HG02678 (cell line): ENCODE measurements at regions not wholly inside any gene's neighbourhood (a gene's known extent, or its start where the extent isn't known, plus 50 kb on each side); places are given as distances from the start of the nearest gene placed in this dataset.

Source experiments
- ATAC-seq: cut with Tn5 transposase; IDR thresholded peaks from one replicate; pipeline ENCODE4 v1.9.1; 2021; ENCODE audit warnings: mild to moderate bottlenecking, moderate library complexity; ENCODE audit not compliant: unreplicated experiment

DNA sequence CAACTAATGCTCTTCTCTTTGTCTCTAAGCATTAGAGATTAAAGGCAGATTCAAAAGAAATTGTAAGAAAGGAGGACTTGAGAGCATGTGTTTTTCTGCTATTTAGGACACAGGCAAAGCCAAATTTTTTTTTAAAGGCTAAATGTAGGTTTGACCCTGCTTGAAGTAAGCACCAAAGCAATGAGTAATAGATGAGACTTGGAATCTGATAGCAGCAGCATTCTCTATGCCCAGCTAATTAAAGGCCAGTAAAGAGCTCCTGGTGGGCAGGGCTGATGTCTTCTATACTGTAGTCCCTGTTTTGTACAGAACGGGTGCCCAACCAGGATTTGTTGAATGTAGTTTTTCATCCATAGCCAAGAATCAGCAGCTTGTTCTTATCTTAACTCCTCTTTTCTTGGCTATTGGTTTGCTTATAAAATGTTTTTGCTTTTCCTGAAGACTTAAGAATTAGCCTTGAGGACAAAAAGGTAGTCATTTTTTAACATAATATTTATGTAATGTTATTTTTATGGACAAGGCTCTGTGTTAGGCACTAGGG is 179.6 kb downstream of the LMO4 start:
- ATAC-seq, result no peak

- no peak for ATAC-seq
Measured at GRCh38 chr1:87510540-87510939, 181.9 kb downstream of the LMO4 start.

DNA sequence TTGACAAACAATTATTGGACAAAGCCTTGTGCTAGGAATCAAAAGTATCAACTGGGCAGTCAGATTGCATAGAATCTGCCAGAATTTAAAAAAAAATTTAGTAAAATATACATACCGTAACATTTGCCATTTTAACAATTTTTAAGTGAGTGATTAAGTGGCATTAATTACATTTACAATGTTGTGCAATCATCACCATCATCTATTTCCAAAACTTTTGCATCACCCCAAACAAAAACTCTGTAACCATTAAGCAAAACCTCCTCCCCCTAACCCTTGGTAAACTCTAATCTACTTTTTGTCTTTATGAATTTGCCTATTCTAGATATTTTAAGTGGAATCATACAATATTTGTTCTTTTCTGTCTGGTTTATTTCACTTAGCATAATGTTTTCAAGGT is 182.8 kb downstream of the LMO4 start:
- no peak for ATAC-seq

- ATAC-seq, result no peak
Measured at GRCh38 chr1:87512431-87512830, 183.8 kb downstream of the LMO4 start.

DNA sequence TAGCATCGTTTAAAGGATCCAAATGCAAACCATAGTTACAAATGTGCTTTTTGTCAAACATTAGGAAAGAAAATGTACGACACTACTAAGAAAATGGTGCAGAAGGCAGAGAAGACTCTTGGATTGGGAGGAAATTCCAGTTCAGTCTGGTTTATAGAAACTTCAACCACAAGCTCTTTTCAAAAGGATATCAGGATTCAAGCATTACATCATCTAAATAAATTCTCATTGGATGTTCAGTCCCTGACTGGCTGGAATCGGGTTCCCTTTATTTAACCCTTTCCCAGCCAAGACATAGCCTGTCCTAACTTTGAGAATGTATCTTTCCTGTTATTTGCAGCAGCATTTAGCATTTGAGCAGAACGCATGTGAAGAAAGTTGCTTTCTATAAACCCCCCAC is 184.6 kb downstream of the LMO4 start:
- no peak for ATAC-seq

- no peak for ATAC-seq
Measured at GRCh38 chr1:87513966-87514660, 185.4 kb downstream of the LMO4 start.

GRCh38 chr1:87515781-87516180 is 187.1 kb downstream of the LMO4 start:
- ATAC-seq, result no peak

GRCh38 chr1:87518794-87519193 is 190.1 kb downstream of the LMO4 start:
- ATAC-seq, result no peak

- no peak for ATAC-seq
Measured at GRCh38 chr1:87521452-87521851, 192.8 kb downstream of the LMO4 start.

- no peak for ATAC-seq
Measured at GRCh38 chr1:87523466-87523865, 194.8 kb downstream of the LMO4 start.

DNA sequence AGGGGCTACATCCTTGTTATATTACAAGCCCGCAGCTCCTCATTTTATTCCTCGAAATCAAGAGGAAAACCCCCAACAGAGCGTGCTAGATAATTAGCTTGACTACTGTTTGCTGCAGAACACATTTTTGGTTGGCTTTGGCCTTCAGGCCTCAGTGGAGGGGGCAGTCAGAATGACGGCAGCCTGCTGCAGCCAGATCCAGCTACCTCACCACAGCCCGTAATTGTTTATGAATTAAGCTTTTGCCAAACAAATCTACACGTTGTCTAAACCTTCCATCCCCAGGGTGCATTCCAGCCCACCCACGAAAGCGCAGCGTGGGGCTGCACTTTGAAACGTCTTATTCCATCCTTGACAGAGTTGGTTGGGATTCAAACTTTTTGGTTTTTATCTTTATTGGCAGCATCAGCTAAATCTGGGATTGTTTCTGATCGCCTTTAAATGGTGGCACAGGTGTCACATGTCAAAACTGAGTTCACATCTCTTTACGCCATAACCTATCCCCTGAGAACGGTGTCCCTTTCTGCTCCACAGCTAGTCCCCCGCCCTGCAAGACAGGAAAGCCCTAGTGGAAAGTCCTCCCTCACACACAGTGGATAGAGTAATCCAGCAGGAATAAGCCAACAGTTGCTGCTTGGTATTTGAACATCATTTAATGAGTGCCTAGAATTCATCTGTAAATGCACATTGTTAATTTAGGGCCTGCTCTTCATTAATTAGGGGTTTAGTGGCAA is 195.5 kb downstream of the LMO4 start:
- ATAC-seq, result no peak

DNA sequence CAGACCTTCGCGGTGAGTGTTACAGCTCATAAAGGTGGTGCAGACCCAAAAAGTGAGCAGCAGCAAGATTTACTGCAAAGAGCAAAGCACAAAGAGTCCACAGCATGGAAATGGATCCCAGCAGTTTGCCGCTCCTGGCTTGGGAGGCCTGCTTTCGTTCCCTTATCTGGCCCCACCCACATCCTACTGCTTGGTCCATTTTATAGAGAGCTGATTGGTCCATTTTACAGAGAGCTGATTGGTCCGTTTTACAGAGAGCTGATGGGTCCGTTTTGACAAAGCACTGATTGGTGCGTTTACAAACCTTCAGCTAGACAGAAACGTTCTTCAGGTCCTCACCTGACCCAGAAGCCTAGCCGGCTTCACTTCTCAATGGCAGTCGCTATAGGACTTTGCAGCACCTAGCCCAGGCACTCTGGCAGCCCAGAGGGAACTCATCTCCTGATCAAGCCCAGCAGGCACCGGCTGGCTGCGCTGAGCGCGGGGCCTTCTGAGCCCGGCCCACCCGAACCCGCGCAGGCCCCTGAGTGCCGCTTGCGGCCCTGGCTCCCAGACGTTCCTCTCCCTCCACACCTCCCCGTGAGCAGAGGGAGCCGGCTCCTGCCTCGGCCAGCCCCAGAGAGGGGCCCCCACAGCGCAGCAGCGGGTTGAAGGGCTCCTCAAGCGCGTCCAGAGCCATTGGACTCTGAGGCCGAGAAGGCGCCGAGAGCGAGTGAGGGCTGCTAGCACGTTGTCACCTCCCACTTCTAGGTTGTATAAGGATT is 200.3 kb downstream of the LMO4 start:
- ATAC-seq, result no peak

GRCh38 chr1:87530042-87530807 is 201.5 kb downstream of the LMO4 start:
- no peak for ATAC-seq

- ATAC-seq, result no peak
Measured at GRCh38 chr1:87535551-87535950, 206.9 kb downstream of the LMO4 start.

DNA sequence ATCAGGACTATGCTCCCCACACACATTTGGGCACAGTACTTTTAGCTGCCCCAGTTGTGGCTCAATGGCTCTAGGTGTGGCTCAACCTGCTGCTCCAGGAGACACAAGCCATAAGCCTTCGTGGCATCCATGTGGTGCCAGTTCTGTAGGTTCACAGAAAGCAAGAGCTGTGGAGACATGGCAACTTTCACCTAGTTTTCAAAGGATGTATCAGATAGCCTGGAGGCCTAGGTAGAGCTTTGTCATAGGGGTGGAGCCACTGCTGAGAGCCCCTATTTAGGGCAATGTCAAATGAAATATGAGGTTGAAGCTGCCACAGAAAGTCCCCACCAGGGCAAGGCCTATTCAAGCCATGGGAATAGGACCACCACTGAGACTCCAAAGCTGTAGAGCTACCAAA is 210.5 kb downstream of the LMO4 start:
- no peak for ATAC-seq

GRCh38 chr1:87542697-87543096 is 214.0 kb downstream of the LMO4 start:
- ATAC-seq, result no peak

- no peak for ATAC-seq
Measured at GRCh38 chr1:87549738-87550137, 221.1 kb downstream of the LMO4 start.

GRCh38 chr1:87553511-87553910 is 224.8 kb downstream of the LMO4 start:
- no peak for ATAC-seq

DNA sequence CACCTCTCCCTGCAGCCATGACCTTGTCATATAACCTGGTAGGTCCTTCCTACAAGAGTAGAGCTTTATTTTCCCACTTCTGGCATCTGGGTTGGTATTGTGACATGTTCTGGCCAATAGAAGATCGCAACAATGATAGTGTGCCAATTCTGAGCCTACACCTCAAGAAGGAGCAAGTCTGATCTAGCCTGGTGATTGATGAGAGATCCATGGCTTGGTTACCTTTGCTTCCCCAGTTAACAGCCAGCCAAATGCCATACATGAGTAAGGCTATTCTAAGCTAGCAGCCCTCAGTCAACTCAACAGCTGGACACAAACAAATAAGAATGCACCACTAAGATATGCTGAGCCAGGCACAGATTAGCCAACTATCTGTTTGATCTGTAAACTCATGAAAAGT is 226.7 kb downstream of the LMO4 start:
- no peak for ATAC-seq

DNA sequence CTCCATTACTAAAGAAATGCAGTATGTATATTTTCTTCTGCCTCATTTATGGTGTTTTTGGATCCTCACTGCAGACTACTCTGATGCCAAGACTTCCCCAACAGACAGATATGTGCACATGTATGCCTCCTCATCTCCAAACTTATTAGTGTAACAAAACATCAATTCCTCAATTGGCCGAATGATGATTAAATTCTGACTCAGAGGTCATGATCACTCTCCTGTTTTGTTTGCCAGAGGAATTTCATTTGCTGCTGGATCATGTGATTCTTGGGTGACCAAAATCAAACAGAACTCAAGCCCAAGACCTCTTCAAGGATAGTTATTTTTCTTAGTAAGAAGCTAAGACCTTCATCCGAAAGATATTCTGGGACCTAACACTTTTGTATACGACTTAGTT is 227.6 kb downstream of the LMO4 start:
- ATAC-seq, result no peak

- no peak for ATAC-seq
Measured at GRCh38 chr1:87558921-87559320, 230.2 kb downstream of the LMO4 start.
